Tibial nerve (tissue), 3 donors: ENCODE measurements at regions not wholly inside any gene's neighbourhood (a gene's known extent, or its start where the extent isn't known, plus 50 kb on each side); places are given as distances from the start of the nearest gene placed in this dataset.

Experiments
- EP300 ChIP-seq, 2 donors: sonication (generic); formaldehyde crosslinking; IDR thresholded peaks; one replicate each; pipeline ENCODE4 v1.6.1; 2017; ENCODE audit warnings: antibody characterized with exemption in 2 of 2, mild to moderate bottlenecking in 1 of 2
- POLR2A ChIP-seq, 2 donors: fragments of 450-650 bp; IDR thresholded peaks; one replicate each; pipeline ENCODE4 v1.6.1; 2017; ENCODE audit warnings: antibody characterized with exemption in 2 of 2, mild to moderate bottlenecking in 2 of 2, moderate library complexity in 2 of 2

DNA sequence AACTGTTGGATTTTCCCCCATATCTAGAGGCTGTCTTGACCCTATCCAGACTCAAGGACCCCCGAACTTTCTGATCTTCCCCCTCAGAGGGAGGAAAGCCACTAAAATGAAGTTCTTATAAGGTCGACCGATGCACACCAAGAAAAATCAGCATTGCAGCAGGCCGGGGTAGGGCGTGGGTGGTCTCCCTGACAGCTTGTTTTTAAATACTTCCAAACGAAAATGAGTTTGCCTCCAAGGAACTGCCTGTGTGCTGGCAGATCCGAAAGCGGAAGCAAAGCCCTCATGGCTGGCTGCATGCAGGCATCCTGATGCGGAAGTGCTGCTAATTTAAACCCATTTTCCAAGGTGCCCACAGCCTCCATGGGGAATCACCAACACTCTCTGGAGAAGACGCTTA, 374.3 kb upstream of the XYLT1 start:
- TF ChIP-seq POLR2A (IDR thresholded peaks at IDR 0.05) (no peak), EP300 (IDR thresholded peaks at IDR 0.05) (no peak)
